Keratinocyte (primary cell): ENCODE measurements at regions not wholly inside any gene's neighbourhood (a gene's known extent, or its start where the extent isn't known, plus 50 kb on each side); places are given as distances from the start of the nearest gene placed in this dataset.

Experiments
- CTCF ChIP-seq, 3 experiments: IDR thresholded peaks in 1 of 3; conservative IDR thresholded peaks in 1 of 3; optimal IDR thresholded peaks in 1 of 3; 2 replicates in 2 of 3; 3 replicates in 1 of 3; pipeline versions ENCODE3 to v1.5.1; 2011; ENCODE audit warnings: low read length in 3 of 3, mild to moderate bottlenecking in 3 of 3, moderate library complexity in 2 of 3, control low read depth in 1 of 3, inconsistent platforms in 1 of 3; ENCODE audit not compliant: insufficient read depth in 2 of 3; ENCODE audit errors: extremely low read depth in 1 of 3
- EZH2 ChIP-seq: IDR thresholded peaks from one replicate; pipeline ENCODE4 v1.6.1; 2012; ENCODE audit warnings: inconsistent platforms, mild to moderate bottlenecking, low read length, moderate library complexity

GRCh38 chr6:122258839-122259238 lies 140.6 kb upstream of the HSF2 start:
- TF ChIP-seq CTCF (optimal IDR thresholded peaks at IDR 0.05 in 1 of 3, IDR thresholded peaks at IDR 0.05 in 1 of 3, conservative IDR thresholded peaks at IDR 0.05 in 1 of 3; ENCODE audit: extremely low read depth in 1 of 3, insufficient read depth in 2 of 3, low read length in 3 of 3) (no peak), EZH2 (no peak)
